ENCODE measurements at regions not wholly inside any gene's neighbourhood (a gene's known extent, or its start where the extent isn't known, plus 50 kb on each side); places are given as distances from the start of the nearest gene placed in this dataset.
"Not testable (repeated sequence)": the region's sequence is repeated elsewhere in the genome, so short reads cannot be mapped to it uniquely, and the experiment has no call there.

DNA sequence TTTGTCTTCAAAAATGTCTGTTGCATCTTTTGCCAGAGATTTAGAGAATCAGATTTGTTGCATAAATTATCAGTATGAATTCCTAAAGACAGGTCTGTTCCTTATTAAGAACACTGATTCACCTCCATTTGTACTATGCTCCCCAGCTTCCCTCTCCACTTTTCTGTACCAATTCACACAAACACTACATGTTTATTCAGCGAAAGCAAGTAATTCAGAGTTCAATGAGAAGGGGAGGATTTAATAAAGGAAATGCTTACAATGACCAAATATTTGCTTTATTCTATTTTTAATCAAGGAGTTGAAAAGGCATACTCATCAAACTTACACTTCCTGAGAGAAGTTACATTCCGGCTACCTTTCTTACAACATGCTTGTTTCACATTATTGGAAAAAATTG is 135.5 kb downstream of the NBPF8 start:
- DNase-seq (ENCODE audit: low read depth in 2 of 2): not testable (repeated sequence)

DNA sequence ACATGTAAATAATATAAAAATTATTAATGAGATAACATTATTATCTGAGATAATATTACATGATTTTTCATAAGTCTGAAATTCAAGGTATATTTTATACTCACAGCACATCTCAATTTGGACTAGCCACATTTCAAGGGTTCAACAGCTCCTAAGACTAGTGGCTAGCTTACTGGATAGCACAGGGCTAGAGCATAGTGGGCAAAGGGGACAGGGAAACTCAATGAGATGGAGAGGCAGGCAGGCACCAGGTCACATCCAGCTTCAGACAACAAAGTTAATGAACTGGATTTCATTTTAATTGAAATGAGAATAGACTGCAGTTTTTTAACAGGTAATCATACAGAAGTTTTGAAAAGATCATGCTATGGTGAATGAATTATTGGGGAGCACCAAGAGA is 137.4 kb downstream of the NBPF8 start:
- DNase-seq (ENCODE audit: low read depth in 2 of 2): not testable (repeated sequence)

DNA sequence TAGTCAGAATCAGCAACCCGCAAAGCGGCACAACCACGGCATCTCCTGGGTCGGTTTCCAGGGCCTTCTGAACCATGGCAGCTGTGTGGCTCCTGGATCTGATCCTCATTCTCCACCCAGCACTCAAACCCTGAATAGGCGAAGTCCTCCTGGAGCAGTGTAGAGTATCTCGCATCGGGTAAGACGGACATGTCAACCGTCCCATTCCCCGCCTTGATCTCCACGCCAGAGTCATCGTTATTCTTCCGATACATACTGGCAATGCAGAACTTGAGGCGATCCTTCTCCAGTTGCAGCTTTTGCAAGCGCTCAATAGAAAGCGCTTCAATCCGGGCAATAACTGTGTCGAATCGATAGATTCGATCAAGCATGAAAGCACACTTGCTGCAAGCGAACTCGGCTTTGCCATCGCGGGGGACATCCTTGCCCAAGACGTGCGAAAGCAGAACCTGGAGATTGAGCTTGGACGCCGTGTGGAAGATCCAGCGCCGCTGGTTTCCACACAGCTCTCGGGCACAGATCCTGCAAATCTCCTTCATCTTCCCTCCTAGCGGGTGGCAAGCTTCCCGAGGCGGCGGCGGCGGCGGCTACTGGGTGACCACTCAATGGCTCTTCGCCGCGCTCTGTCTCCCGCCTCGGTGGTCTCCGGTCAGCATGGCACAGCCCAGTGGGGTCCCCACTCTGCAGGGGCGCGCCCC is 142.9 kb downstream of the NBPF8 start:
- DNase-seq (ENCODE audit: low read depth in 2 of 2): not testable (repeated sequence)

DNA sequence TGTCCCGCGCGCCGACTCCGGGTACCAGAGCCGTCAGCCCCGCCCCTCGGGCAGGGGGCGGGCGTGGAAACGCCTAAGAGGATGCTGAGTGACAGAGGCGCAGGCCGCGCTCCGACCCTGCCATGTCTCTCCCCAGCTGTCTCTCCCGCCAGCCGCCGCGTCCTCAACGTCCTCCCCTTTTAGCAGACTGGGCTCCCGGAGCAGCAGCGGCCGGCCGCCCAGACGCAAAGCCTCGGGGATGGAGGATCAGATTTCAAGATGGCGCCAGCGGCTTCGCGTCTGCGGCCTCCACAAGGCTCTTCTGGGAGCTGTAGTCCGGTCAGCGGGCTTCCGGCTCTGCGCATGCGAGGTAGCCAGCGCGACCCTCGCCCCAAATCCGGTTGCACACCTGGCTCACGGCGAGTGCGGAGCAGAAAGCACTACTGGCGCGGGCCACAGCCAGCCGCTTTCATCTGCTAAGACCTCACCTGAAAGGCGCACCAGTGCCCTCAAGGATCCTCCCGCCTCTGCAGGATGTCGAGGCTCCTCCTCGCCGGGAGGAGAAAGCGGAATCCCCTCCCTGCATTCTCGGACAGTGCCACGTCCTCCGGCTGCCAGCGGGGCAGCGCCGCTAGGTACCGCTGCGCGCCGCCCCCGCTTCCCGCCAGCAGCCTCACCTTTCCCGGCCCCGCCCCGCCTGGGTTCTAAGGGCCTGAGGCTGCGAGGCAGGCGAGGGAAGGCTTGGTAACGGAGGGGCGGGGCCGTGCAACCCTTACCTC is 143.6 kb downstream of the NBPF8 start:
- peak; percentile 9 to 14 for DNase-seq (ENCODE audit: low read depth in 2 of 2)

DNA sequence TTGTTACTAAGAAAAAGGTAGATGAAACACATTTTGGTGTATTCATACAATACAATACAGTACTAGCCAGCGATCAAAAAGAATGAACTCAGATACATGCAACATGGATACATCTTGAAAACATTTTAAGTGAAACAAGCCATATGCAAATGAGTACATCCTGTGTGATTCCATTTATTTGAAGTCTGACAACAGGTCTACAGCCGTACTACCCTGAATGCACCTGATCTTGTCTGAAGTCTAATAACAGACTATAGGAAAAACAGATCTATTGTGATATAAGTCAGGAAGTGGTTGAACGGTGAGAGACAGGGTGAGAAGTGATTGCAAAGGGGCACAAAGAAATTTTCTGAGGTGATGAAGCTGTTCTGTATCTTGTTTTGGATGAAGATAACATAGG is 146.9 kb downstream of the NBPF8 start:
- not testable (repeated sequence) for DNase-seq (ENCODE audit: low read depth in 2 of 2)

DNA sequence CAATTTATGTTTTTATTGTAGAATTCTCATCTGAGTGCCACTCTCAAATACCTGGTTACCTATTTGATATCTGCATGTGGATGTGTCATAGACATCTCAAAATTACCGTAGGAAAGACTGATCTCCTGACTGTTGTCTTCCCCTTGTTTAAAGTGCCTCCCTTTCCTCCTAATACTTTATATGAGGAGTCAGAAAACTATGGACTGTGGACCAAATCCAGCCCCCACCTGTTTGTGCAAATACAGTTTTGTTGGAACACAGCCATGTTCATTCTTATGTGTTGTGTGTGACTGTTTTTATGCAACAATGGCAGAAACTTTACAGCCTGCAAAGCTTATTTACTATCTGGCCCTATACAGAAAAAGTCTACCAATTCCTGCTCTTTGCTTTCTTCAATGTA is 150.6 kb downstream of the NBPF8 start:
- DNase-seq (ENCODE audit: low read depth in 2 of 2): not testable (repeated sequence)

DNA sequence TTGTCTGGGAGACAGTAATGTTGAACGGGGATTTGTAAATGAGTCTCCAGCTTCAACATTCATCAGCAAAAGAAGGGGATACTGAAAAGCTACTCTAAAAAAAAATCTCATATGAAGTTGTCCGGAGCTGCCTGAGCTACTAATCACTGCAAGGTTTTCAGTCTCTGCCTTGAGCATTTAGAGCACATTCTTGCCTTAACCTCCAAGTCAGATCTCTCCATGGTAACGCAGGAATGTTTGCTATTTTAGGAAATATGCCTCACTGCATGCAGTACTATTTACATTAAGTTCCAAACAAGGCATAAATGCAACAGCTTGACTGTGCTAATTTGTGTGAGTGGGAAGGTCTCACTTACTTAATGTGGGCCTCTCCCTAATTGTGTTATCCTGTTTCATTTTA is 152.8 kb downstream of the NBPF8 start:
- not testable (repeated sequence) for DNase-seq (ENCODE audit: low read depth in 2 of 2)

DNA sequence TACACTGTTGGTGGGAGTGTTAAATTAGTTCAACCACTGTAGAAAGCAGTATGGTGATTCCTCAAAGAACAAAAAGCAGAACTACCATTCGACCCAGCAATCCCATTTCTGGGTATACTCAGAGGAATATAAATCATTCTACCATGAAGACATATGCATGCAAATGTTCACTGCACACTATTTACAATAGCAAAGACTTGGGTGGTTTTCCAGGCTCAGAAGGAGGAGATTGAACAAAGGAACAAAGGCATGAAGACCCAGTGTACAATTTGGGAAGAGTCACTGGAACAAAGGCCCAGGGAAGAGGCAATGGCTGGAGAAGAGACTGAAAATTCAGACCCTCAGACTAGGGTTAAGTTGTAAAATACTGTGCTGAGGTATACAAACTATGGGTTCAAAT is 148.5 kb upstream of the NBPF26 start:
- DNase-seq (ENCODE audit: low read depth in 2 of 2): not testable (repeated sequence)

DNA sequence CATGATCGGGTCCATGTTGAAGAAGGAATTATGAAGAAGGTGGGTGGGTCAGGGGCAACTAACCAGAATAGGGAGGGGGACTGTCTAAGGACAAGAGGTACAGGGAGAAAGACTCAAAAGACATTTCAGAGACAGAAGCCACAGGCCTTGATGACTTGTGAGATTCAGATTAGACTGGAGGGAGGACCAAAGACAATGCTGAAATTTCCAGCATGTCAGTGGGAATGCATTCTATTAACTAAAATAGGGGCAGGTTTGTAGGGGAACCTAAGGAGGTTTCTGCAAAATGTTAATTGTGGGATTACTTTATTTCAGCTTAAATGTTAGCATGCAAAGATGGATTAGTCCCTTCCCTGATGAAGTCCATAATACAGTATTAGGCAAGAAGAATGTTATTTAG is 141.6 kb upstream of the NBPF26 start:
- DNase-seq (ENCODE audit: low read depth in 2 of 2): not testable (repeated sequence)

DNA sequence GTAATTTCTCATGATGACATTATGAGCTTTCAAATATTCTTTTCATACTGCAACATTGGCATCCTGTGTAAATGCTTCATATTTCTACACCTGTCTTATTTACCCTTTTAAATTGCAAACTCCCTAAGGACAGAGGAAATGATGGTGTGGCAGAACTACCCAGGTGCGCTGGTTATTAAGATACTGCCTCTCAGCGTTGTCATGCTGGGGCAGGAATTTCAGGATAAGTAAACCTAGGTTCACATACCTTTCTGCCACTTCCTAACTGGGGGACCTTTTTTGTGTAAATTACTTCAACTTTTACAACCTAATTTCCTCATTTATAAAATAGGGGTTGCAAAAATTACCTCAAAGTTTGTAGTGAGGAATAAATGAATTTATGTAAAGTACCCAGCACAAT is 137.7 kb upstream of the NBPF26 start:
- DNase-seq (ENCODE audit: low read depth in 2 of 2): not testable (repeated sequence)

DNA sequence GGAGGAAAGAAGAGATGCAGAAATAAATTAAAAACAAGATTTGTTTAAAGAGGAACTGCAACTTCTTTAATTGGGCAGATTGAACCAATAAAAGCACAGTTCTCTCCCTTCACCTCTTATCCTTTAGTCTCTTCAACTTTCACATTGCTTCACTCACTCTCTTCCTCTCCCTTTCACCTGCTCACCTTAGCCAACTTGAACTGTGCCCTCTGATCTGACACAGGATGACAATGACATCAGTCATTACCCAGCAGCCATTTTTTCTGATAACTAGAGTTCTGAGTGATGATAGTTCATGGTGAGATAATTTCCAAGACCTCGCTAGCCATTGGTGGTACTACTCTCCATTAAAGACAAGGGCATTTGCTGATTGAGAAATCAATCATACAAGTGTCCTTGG is 134.9 kb upstream of the NBPF26 start:
- not testable (repeated sequence) for DNase-seq (ENCODE audit: low read depth in 2 of 2)

DNA sequence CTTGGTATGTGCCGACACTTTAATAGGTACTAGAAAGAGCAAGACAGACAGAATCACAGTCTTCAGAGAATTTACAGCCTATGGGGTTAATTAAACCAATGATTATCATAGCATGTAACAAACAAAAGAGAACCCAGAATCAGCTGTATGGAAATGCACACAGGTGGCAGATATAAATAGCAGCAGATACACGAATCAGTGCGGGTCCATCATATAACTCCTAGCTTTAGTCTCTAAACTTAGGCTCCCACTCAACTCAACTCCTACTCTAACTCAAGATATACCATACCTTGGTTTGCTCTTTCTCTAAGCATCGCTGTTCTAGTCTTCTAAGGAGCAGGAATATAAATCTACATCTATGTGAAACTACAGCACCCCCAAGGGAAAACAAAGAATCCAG is 132.0 kb upstream of the NBPF26 start:
- not testable (repeated sequence) for DNase-seq (ENCODE audit: low read depth in 2 of 2)

DNA sequence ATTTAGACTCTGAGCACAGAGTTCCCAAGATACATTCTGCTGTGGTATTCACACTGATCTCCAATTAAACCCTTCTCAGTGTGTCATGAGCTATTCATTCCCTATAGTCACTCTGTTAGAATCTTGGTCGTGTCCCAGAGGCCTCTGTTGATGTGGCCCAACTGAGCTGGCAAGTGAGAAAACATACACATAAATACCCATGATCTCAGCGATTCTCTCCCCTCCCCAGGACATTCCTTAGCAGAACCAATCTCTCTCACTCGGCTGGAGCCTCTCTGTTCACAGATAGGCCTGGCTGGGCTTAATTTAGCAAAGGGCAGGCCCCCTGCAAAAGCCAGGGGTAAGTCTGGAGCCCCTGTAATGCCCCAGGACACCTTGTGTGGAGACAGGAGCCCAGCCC is 130.8 kb upstream of the NBPF26 start:
- not testable (repeated sequence) for DNase-seq (ENCODE audit: low read depth in 2 of 2)

DNA sequence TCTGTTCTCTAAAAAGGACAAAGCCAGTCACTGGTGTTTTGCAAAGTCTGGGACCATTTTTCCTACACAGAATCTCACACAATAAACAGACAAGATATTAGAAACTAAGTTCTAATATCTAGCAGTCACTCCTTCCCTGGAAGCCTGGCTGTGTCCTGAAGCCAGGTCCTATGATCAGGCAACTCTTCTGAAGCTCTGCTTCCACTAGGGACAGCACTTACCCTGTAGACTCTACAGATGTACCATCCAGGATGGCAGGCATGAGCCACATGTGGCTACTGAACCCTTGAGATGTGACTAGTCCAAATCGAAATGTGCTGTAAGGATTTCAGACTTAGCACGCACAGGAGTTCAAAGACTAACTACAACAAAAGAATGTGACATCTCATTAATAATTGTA is 130.1 kb upstream of the NBPF26 start:
- DNase-seq (ENCODE audit: low read depth in 2 of 2): not testable (repeated sequence)

DNA sequence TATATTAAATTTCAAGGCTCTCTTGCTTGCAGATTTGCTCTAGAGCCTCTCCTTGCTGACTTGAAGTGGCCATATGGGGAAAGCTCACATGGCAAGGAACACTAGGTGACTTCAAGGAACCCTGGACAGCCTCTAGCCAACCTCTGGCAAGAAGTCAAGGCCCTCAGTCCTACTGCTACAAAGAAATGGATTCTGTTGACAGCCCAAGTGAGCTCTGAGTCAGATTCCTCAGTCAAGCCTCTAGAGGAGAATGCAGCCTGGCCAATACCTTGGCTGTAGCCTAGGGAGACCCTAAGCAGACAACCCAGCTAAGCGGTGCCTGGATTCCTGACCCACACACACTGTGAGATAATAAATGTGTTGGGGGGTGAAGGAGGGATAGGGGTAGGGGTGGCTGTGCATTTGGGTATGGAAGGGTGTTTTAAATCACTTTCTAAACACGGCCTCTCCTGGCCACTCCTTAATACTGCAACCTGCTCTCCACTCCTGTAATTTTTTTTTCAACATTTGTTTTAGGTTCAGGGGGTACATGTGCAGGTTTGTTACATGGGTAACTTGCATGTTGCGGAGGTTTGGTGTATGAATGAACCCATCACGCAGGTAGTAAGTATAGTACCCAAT is 125.3 kb upstream of the NBPF26 start:
- DNase-seq (ENCODE audit: low read depth in 2 of 2): not testable (repeated sequence)

DNA sequence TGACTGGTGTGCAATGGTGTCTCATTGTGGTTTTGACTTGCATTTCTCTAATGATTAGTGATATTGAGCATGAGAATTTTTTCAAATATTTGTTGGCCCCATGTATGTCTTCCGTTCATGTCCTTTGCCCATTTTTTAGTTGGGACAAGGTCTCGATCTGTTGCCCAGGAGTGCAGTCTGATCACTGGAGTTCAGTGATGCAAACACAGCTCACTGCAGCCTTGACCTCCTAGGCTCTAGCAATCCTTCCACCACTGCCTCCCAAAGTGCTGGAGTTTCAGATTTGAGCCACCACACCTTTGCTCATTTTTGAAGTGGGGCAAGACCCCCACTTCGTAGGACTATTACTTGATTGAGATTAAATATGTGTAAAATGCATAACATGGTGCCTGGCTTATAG is 124.2 kb upstream of the NBPF26 start:
- DNase-seq (ENCODE audit: low read depth in 2 of 2): not testable (repeated sequence)

DNA sequence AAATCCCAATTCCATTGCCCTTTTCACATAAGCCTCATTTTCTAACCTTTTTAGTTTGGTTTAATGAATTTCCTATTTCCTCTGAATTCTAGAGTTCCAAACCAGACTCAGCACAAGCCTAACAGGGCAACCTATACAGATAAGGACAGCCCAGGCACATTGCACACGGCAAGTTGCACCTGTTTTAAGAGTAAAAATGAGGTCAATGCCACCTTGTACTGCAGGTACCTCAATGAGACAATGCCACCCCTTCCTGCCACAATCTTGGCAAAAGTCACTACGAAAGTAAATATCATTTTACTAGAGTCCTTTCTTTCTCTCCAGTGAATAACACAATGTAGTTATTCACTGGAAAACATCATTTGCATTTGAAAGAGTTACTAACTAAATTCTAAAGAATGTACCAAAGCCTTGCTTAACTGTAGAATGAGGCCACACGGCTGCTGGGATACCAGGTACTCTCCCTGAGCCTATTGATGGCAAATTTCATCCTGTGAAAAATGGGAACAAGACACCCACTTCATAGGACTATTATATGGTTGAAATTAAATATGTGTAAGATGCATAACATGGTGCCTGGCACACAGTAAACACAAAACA is 123.2 kb upstream of the NBPF26 start:
- not testable (repeated sequence) for DNase-seq (ENCODE audit: low read depth in 2 of 2)

DNA sequence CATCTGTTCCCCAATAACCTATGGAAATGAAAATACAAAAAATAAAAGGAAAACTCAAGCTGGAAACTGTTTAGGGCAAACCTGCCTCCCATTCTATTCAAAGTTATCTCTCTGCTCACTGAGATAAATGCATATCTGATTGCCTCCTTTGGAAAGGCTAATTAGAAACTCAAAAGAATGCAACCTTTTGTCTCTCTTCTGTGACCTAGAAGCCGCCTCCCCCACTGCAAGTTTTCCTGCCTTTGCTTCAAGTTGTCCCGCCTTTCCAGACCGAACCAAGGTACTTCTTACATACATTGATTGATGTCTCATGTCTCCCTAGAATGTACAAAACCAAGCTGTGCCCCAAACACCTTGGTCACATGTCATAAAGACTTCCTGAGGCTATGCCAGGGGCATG is 115.9 kb upstream of the NBPF26 start:
- DNase-seq (ENCODE audit: low read depth in 2 of 2): not testable (repeated sequence)

DNA sequence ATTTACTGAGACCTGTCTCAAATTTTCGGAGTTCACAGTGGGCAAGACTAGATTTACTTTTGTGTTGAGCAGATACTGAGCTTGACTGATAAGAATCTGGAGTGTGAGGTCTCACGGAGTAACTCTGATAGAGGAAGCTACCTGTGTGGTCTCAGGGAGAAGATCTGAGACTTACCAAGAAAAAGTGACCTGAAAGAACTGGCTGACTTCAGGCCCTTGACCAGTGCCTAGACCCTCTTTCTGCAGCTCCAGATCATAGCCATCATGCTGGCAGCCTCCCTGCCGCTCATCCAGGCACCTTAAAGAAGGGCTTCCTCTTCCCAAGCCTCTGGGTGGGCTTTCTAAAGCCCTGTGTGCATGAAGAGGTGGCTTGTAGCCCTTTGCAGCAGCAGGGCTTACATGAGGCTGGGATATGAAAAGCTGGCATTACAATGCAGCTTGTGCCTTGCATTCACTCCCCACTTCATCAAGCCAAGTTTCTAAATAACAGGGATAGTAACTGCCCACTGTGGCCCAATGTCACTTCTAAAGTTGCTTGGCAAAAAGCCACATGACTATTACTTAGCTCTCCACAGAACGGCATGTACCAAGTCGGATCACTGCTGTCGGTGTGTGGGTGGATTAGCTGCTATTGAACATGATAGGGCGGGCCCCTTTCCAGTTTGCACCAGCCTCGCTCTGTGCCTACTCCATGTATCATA is 115.3 kb upstream of the NBPF26 start:
- DNase-seq (ENCODE audit: low read depth in 2 of 2): not testable (repeated sequence)

DNA sequence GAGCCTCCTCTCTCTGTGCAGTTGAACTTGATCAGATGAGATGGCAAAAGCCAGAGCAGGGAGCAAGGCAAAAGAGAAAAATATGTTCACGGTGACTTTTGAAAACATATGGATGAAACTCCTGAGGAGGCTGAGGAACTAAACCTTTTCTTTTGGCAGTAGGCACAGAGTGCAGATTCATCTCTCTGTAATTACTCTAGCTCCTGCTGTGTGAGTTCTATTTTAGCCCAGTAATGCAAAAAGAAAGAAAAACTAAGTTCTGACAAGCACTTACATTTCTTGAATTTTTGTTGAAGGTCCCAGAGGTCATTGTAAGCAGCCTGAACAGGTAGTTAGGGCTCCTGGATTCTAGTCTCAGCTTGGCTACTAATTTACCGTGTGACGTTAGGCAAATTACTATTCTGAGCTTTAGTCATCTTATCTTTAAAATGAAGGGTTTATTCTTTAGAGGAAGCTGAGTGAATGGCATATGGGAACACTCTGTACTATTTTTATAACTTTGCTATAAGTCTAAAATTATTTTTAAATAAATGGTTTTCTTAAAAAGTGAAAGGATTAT is 114.7 kb upstream of the NBPF26 start:
- not testable (repeated sequence) for DNase-seq (ENCODE audit: low read depth in 2 of 2)

DNA sequence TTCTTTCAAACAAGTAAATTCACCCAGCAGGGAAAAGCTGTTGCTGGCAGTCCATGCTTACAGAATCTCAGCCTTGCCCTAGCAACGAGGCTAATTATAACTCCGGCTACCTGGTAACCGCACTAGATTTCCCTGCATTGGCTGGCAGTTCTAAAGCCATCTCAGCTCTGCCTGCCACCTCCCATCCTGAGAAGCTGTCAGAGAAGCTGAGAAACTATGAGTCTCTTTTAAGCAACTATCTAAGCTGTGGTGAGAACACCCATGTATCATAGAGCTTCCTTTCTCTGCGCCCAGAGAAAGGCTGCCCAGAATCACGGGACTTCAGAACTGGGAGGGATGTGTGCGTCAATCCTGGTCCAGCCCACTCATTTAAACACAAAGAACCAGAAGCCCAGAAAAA is 113.9 kb upstream of the NBPF26 start:
- not testable (repeated sequence) for DNase-seq (ENCODE audit: low read depth in 2 of 2)

Data from stimulated activated CD8-positive, alpha-beta memory T cell treated with anti-CD3 and anti-CD28 coated beads, Interleukin-7, amount 100 ng/mL, for 1 hour (primary cell).